ENCODE measurements at regions not wholly inside any gene's neighbourhood (a gene's known extent, or its start where the extent isn't known, plus 50 kb on each side); places are given as distances from the start of the nearest gene placed in this dataset.

GRCh38 chr4:99714179-99714578 lies 56.6 kb upstream of the C4orf54 start:
- no peaks in the 10 kb centered on the region for H3K27me3 ChIP-seq (ENCODE audit: control insufficient read depth, insufficient read depth, low read length)
- no CpG with 5 or more reads among the region's 4 CpGs for WGBS (ENCODE audit: insufficient coverage, low lambda C conversion rate)
- no peaks in the 10 kb centered on the region for H3K9me3 ChIP-seq (ENCODE audit: control insufficient read depth, low read depth, low read length)
- H3K4me1 ChIP-seq (ENCODE audit: control insufficient read depth, insufficient read depth, low read length), result peaks cover 30% of the 10 kb centered on the region
- H3K4me3 ChIP-seq (ENCODE audit: low read length), result no peak overlapping the region
- no peak overlapping the region for H3K27ac ChIP-seq (ENCODE audit: low read length)
- DNase-seq, result peak; percentile 9 to 20
- H3K36me3 ChIP-seq (ENCODE audit: control insufficient read depth, insufficient read depth, low read length), result no peaks in the 10 kb centered on the region

GRCh38 chr4:99712530-99712929 lies 54.9 kb upstream of the C4orf54 start:
- no peak for DNase-seq
- Histone ChIP-seq H3K27ac (ENCODE audit: low read length) (no peak overlapping the region), H3K4me3 (ENCODE audit: low read length) (no peak overlapping the region), H3K9me3 (ENCODE audit: control insufficient read depth, low read depth, low read length) (no peaks in the 10 kb centered on the region), H3K4me1 (ENCODE audit: control insufficient read depth, insufficient read depth, low read length) (peaks cover 29% of the 10 kb centered on the region), H3K27me3 (ENCODE audit: control insufficient read depth, insufficient read depth, low read length) (no peaks in the 10 kb centered on the region), H3K36me3 (ENCODE audit: control insufficient read depth, insufficient read depth, low read length) (no peaks in the 10 kb centered on the region)
- 100% methylated on average over 1 of the region's 3 CpGs for WGBS (ENCODE audit: insufficient coverage, low lambda C conversion rate)

DNA sequence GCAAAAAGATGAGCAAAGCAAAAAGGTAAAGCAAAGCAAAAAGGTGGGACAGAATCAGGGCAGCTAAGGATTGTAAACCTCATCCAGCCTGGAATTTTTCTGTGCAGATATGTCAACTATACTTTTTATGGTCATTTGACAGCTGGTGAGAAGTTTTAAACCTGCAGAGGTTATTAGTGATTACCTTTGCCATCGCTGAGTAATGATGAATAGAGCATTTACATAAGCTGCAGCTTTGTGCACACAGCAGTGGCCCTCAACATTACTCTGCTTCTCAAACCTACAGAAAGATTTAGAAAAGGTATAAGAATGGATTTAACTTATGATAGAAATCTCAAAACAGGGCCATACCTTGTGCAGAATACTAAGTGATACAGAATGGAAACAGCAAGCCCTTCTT lies 54.5 kb upstream of the C4orf54 start:
- Histone ChIP-seq H3K27ac (ENCODE audit: low read length) (no peak overlapping the region), H3K36me3 (ENCODE audit: control insufficient read depth, insufficient read depth, low read length) (no peaks in the 10 kb centered on the region)
- WGBS (ENCODE audit: insufficient coverage, low lambda C conversion rate), result no CpG with 5 or more reads among the region's 1 CpG

GRCh38 chr4:99711657-99712056 lies 54.0 kb upstream of the C4orf54 start:
- H3K4me3 ChIP-seq (ENCODE audit: low read length), result no peak overlapping the region
- no peaks in the 10 kb centered on the region for H3K9me3 ChIP-seq (ENCODE audit: control insufficient read depth, low read depth, low read length)
- no peaks in the 10 kb centered on the region for H3K27me3 ChIP-seq (ENCODE audit: control insufficient read depth, insufficient read depth, low read length)
- H3K4me1 ChIP-seq (ENCODE audit: control insufficient read depth, insufficient read depth, low read length), result peaks cover 21% of the 10 kb centered on the region
- 83% methylated on average over 1 of the region's 2 CpGs for WGBS (ENCODE audit: insufficient coverage, low lambda C conversion rate)
- DNase-seq, result no peak
- H3K27ac ChIP-seq (ENCODE audit: low read length), result no peak overlapping the region
- no peaks in the 10 kb centered on the region for H3K36me3 ChIP-seq (ENCODE audit: control insufficient read depth, insufficient read depth, low read length)

More for the DNA sequence above, 54.5 kb upstream of the C4orf54 start:
- Histone ChIP-seq H3K9me3 (ENCODE audit: control insufficient read depth, low read depth, low read length) (no peaks in the 10 kb centered on the region), H3K4me3 (ENCODE audit: low read length) (no peak overlapping the region), H3K27me3 (ENCODE audit: control insufficient read depth, insufficient read depth, low read length) (no peaks in the 10 kb centered on the region), H3K4me1 (ENCODE audit: control insufficient read depth, insufficient read depth, low read length) (peaks cover 25% of the 10 kb centered on the region)
- DNase-seq, result no peak

- H3K4me1 ChIP-seq (ENCODE audit: control insufficient read depth, insufficient read depth, low read length), result peaks cover 13% of the 10 kb centered on the region
- no peak overlapping the region for H3K4me3 ChIP-seq (ENCODE audit: low read length)
- no peaks in the 10 kb centered on the region for H3K27me3 ChIP-seq (ENCODE audit: control insufficient read depth, insufficient read depth, low read length)
- no CpG with 5 or more reads among the region's 1 CpG for WGBS (ENCODE audit: insufficient coverage, low lambda C conversion rate)
- no peaks in the 10 kb centered on the region for H3K36me3 ChIP-seq (ENCODE audit: control insufficient read depth, insufficient read depth, low read length)
- DNase-seq, result no peak
- H3K27ac ChIP-seq (ENCODE audit: low read length), result no peak overlapping the region
- no peaks in the 10 kb centered on the region for H3K9me3 ChIP-seq (ENCODE audit: control insufficient read depth, low read depth, low read length)
Observed at GRCh38 chr4:99710681-99711345, 53.2 kb upstream of the C4orf54 start.

DNA sequence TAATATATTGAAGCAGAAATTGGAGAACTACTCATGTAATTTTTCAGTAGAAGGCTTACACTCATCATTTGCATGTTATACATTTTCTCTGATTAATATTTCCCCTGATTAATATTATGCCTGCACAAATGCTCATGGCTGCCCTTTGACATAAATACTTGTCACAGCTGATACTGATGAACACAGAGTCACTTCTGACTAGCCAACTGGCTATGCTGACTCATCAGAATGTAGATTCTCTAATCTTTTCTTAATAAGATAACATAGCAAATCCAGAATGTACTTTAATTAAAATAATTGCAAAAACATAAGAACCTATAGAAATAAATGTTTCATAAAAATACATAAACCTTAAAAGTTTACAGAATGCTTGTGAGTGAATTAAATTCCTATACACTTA lies 52.4 kb upstream of the C4orf54 start:
- Histone ChIP-seq H3K27me3 (ENCODE audit: control insufficient read depth, insufficient read depth, low read length) (no peaks in the 10 kb centered on the region), H3K4me1 (ENCODE audit: control insufficient read depth, insufficient read depth, low read length) (peaks cover 6% of the 10 kb centered on the region), H3K4me3 (ENCODE audit: low read length) (no peak overlapping the region), H3K27ac (ENCODE audit: low read length) (no peak overlapping the region), H3K9me3 (ENCODE audit: control insufficient read depth, low read depth, low read length) (no peaks in the 10 kb centered on the region), H3K36me3 (ENCODE audit: control insufficient read depth, insufficient read depth, low read length) (no peaks in the 10 kb centered on the region)
- DNase-seq, result no peak

DNA sequence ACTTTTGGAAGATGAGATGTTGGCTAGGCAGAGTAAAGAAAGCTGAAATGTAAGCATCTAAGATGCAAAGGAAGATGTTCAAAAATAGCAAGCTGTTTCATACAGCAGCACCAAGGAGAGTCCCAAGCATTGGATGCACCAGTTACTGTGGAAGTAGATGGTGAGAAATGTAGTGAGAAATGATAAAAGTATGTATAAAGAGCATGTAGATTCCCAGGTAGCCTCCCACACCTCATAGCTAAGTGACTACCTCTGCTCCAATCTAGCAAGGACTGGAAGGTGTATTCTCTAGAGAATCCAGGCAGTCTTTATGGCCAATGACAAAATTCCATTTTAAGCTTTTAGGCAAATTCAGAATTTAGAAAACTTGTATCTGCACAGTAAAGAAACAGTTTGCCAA lies 50.9 kb upstream of the C4orf54 start:
- DNase-seq, result no peak
- no peaks in the 10 kb centered on the region for H3K9me3 ChIP-seq (ENCODE audit: control insufficient read depth, low read depth, low read length)
- no peak overlapping the region for H3K27ac ChIP-seq (ENCODE audit: low read length)
- no peak overlapping the region for H3K4me3 ChIP-seq (ENCODE audit: low read length)
- no peaks in the 10 kb centered on the region for H3K36me3 ChIP-seq (ENCODE audit: control insufficient read depth, insufficient read depth, low read length)
- no peaks in the 10 kb centered on the region for H3K4me1 ChIP-seq (ENCODE audit: control insufficient read depth, insufficient read depth, low read length)
- H3K27me3 ChIP-seq (ENCODE audit: control insufficient read depth, insufficient read depth, low read length), result no peaks in the 10 kb centered on the region
